Activated CD4-positive, alpha-beta T cell treated with anti-CD3 and anti-CD28 coated beads, Interleukin-2, amount 50 U/mL, for 1 hour (primary cell): ENCODE measurements at regions not wholly inside any gene's neighbourhood (a gene's known extent, or its start where the extent isn't known, plus 50 kb on each side); places are given as distances from the start of the nearest gene placed in this dataset.
"Not testable (repeated sequence)": the region's sequence is repeated elsewhere in the genome, so short reads cannot be mapped to it uniquely, and the experiment has no call there.

Experiments
- DNase-seq: peaks from one replicate; pipeline ENCODE4 v3.0.0-alpha.2; 2020

DNA sequence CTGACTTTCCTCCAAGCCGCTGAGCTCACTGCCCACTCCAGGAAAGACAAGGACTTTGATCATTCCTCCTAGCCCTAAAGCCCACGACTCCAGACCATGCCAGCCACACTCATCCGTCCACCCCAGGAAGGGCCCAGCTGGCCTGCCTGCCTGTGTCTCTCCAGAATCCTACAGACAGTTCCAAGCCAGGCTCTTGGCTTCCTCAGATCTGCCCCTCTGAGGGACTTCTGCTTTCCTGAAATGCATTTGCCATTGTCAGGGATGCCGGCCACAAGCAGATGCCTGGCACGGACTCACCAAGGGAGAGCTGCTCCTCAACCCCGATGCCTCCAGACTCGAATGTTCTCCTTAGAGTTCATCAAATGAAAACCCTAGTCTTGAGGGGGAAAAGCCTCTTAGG, 155.8 kb downstream of the OAT start:
- DNase-seq, result no peak

DNA sequence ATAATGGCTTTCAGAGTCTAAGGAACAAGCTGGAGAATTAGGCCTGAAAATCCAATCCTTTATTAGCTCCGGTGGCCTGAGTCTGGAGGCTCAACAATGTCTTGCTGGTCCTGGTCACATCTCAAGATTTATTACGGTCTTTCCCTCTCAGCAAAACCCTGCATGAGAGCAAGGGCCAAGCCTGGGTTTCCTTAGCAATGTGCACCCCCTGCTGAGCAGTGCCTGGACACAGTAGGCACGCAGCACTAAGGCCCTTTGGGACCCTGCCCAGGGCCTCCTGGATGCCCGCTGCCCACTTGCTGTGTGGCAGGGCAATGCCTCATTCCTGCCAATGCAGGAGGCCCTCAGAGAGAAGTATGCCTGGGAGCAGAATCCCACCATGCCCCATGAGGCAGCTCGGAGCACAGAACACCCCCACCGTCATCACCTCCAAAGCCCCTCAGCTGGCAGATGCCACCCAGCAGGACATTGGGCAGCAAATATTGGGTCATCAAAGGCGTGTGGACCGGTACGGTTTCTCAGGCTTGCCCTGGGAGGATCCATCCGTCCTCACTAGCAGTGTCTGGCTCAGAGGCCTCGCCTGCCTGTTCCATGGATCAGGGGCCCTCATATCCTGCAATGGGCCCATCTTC, 156.4 kb downstream of the OAT start:
- DNase-seq, result no peak

DNA sequence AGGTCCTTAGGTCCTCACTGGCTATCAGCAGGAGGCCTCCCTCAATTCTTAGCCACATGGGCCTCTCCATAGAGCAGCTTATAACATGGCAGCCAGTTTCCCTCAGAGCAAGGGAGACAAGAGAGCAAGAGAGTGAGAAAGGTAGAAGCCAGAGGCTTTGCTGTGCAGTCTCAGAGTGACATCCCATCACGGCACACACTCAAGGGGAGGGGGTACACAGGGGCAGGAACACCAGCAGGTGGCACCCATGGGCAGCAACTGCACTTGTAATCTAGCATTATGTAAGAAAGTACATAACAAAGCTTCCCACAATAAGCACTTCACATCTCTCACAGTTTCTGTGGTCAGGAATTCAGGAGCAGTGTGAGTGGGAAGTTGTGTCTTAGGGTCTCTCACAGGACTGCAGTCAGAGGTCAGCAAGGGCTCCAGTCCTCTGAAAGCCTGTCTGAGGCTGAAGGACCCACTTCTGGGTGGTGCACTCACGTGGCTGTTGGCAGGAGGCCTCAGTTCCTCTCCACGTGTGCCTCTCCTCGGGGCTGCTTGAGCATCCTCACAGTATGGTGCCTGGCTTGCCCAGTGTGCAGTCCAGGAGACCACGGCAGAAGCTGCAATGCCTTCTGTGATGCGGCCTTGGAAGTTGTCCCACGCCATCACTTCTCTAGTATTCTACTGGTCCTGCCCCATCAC, 159.4 kb downstream of the OAT start:
- DNase-seq, result no peak

DNA sequence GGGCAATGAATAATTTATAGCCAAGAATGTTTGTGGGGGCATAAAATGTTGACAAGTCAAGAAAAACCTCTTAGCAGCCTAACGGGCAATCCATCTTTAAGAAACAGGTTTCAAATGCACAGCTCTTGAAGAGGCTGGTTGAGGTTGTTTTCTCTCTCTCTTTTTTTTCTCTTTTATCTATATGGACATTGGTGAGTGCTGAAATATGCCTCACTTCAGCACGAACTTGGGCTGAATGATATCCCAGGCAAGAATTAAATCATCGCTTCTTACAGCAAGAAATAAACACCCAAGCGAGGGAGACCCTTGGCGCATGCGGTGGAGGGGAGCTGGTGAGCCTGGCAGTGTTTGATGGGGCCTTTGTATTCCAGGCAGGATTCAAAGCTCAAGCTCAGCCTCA, 160.9 kb downstream of the OAT start:
- DNase-seq, result no peak

DNA sequence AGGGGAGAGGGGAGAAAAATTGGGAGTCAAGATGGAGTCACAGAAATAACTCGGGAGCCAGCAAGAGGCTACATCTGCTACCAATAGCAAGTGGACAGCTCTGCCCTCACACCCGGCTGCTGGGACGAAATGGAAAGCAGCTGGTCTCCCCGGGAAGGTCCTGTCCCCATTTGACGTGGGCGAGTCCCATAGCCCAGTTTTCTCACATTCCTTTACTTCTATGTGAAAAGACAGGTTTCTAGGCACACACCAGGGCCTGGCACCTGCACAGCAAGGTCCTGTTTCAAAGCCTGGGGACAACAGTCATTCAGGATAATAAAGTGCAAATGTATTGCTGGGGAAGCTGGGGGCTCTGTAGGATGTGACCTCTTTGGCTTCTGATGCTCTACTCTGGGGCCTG, 162.6 kb downstream of the OAT start:
- no peak for DNase-seq

DNA sequence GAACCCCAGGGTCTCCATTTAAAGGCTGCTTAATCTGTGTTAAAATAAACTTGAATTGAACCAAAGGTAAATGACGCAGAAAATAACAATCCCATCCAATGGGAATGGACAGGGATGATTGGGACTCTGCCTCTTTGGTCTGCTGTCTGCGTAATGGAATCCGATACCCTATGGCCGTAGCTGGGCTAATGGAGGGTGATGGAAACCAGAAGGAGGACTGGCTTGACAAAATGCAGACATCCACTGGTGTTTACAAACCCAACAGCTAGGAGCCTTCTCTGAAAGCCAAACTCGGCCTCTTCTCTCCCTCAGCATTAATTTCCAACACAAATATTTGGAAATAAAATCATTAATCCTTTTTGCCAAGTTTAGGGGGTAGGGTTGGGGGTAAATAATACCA, 162.2 kb upstream of the CHST15 start:
- no peak for DNase-seq

DNA sequence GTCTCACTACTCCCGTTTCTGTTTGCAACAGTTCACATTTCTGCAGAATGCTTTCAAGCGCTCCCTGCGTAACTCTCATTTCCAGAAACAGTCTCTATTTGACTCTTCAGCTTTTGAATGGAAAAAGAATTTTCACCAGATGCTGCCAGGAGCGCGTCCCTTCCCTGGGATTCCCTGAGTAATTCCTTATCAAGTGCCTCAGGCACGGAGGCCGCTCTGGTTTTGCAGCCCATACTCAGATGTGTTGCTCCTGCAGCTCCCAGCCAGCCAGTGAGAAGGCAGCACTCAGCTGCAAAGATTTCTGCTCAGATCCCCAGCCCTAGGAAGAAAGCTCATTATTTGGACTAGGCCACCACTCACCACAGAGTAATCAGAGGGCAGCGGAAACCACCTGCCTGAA, 161.1 kb upstream of the CHST15 start:
- DNase-seq, result no peak

DNA sequence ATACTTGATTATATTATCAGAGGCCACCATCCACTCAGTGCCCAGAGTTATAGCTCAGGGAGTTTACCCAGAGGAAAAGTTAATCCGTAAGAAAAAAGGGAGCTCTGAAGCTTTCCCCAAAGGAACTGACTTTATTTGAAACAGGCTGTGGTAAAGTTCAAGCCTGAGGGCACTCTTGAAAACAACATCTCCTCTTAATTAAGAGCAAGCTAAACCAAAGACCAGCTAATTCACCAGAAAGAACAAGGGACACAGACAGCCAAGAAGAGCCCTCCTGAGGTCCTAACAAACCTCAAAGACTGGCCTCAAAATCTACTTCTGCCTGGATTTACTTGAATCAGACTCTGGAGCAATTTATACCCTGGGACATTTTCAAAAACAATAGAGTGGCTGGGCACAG, 159.6 kb upstream of the CHST15 start:
- no peak for DNase-seq

DNA sequence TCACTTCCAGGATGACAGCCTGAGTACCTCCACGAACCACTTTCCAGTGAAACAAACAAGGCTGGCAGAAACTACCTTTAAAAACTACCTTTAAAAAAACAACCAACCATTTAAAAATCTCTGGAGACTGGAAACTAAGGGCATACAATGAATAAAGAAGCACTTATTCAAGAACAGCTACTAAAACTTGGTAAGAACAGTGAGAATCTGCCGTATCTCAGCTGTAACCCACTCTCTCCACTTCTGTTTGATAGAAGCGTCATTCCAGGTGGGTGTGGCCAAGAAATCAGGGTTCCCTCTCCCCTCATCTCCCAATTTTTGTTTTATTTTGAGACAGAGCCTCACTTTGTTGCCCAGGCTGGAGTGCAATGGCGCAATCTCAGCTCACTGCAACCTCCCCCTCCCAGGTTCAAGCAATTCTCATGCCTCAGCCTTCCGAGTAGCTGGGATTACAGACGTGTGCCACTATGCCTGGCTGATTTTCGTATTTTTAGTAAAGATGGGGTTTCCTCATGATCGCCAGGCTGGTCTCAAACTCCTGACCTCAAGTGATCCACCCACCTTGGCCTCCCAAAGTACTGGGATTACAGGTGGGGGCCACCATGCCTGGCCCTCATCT, 158.8 kb upstream of the CHST15 start:
- DNase-seq, result no peak

DNA sequence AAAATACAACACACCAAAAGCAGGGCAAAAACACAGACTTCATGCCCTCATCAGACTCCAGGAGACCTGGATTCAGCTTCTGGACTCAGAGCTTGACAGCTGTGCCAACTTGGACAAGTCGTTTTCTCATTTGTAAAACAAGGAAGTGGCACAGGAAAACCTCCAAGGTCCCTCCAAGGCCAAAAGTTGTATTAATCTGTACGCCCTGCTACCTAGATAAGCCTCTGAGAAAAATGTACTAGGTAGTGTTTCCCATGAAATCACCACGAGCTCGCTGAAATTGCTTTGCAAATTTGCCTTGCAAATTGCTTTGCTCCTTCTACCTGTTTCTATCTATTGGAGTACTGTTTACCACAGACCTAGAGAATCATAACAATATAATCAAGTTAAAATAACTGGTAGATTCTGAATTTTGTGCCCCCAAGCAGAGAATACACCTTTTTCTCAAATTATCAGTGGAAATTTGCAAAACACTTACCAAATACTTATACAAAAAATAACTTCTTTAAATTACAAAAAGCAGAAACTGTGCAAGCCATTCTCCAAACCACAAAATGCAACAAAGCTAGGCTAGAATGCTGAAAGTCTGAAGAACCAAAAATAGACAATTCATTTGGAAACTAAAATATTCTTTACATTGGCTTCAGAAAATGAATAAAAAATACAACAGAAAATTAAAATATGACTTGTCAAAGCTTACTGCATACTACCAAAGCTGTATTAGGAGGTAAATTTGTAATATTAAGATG, 158.1 kb upstream of the CHST15 start:
- no peak for DNase-seq

DNA sequence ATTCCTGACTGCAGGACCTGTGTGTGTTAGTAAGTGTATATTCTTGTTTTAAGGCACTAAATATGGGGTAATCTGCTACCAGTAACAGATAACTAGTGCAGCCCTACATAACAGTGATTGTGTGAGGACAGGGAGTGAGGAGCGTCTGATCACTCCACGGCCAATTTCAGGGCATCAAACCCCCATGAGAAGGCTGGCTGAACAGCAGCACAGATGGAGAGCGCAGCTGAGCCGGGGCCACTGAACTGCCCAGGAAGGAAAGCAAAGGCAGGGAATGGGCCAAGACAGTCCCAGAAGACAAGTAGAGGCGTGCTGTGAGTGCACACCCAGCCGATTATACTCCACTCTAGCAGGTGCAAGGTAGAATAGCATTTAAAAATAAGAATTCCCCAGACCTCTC, 157.1 kb upstream of the CHST15 start:
- DNase-seq, result no peak

DNA sequence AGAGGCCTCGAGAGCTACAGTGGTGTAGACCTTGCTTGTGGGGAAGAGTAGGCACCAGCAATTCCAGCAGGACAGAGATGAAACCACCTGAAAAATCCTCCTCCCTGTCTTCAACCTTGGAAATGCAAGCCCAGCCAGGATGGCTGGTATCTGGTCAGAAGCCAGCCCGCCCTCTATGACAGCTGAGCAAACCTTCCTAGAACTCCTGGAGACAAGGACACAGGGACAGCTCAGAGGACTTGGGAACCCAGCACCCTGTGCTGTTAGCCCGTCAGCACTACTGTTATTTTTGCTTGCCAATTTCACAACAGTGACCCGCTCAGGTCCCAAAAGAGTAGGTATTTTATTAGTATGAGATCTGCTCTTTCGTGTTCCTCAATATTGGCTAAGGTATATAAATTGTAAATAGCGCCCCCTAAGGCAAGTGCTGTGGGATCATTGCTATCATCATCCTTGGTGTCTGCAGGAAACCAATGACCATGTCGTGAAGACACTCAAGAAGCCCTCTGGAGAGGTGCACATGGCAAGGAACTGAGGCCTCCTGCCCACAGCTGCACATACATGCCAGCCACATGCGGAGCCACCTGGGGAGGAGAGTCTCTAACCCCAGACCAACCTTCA, 156.5 kb upstream of the CHST15 start:
- no peak for DNase-seq

DNA sequence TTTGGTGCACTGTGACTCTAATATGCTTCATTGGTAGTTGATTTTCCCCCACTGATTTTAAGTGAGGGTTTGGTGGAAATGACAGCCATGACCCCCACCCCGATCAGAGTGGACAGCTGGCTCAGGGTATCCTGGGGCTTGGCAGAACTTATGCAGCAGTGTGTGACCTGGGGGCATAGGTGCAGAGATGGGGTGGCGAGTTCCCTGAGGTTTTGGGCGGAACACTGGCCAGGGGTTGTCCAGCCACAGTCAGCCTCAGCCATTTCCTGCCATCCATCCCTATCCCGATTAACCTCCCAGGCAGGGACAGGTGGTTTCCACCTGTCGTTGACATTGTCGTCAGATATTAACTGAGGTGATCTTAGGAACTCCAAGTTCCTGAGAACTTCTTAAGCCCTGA, 155.8 kb upstream of the CHST15 start:
- DNase-seq, result no peak

DNA sequence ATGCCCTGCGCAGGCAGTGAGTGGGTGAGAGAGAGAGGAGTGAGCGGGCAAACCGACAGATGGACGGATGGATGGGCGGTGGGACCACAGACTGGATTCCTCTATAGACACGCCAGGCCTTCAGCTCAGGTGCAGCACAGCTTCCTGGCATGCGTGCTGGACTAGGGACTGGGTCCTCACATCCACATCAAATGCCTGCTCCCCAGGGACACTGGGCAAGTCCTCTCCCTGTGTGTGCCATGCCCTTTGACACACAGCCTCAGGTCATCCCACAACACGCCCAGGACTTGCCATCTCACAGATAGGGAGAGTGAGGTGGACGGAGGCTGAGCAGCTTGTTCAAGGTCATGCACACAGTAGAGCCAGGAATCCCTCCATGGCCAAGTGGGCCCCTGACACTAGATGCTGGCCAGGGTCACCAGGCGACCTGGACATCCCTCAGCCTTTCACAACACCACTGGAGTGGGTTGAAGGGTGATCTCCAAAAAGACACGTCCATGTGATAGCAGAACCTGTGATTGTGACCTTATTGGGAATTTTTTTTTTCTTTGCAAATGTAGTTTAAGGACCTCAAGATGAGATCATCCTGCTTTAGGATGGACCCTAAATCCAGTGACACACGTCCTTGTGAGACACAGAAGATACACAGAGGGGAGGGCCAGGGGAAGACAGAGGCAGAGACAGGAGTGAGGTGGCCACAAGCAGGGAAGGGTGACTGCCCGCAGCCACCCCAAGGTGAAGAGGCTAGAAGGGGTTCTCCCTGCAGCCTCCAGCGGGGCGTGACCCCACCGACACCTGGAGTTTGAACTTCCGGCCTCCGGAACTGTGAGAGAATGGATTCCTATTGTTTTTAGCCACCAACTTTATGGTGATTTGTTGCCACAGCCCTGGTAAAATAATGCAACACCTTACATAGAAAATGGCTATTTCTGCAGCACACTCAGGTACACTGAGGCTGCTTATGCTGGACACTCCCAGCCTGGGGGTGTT, 155.0 kb upstream of the CHST15 start:
- no peak for DNase-seq

DNA sequence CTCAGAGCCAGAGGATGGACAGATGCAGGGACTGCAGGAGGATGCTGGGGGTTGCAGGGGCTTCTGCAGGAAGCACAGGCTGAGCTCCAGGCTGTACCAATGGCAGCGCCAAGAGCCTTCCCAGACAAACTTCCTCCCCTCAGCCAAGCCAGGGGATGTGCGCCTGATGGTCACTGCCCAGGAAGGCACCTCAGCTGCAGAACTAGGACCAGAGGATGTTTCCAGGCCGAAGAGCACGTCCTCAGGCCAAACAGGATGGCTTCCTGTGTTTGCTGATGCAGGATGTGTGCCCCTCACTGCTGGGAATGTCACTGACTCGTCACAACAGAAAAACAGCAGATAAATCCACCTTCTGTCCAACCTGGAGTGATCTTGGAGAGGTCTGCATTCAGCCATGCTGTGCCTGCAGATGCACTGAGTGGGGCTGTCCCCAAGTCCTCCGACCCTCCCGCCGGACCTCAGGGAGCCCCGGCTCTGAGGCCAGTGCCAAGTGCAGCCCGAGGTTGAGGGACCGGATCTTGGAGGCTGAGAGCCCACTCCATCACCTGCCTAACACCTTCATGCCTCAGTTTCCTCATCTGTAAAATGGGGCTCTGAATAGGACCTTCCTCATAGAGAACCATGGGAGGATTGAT, 152.5 kb upstream of the CHST15 start:
- DNase-seq, result no peak

DNA sequence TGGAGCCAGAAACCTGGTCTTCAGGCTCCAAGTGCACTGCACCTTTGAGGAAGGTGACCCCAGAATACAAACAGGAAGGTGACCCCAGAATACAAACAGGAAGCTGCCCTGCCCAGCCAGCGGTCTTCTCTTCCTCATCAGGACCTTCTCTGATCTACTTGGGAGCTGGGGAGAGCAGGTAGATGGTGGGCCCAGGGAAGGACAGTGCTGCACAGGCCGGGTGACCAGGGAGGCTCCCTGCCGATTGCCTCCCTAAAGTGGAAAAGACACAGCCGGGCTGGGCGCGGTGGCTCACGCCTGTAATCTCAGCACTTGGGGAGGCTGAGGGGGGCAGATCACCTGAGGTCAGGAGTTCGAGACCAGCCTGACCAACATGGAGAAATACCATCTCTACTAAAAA, 151.8 kb upstream of the CHST15 start:
- DNase-seq, result no peak

DNA sequence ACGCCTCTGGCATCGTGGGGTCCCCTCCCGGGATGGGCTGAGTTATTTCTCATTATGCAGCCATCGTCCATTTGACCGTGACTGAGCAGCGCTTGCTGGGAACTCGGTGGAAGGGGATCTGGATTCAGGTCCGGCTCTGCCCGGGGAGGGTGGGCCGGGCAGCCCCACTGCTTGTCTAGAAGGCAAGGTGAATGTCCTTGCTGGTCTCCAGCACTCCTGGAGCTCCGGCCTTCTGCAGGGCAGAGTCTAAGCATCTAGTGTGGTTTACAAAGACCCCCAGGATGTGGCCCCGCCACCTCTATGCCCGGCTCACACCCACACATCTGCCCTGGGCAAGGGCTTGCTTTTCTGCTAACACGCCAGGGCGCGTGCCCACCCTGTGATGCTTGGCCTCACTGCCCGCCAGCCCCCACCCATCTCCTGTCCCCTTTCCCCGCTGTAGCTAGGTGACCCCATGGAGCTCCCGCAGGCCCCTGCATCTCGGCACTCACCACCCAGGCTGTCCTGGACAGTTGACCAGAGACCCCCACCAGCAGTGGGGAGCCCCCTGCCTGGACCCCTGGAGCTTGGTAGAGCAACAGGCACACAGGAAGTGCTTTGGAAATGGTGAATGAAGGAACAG, 151.0 kb upstream of the CHST15 start:
- no peak for DNase-seq

DNA sequence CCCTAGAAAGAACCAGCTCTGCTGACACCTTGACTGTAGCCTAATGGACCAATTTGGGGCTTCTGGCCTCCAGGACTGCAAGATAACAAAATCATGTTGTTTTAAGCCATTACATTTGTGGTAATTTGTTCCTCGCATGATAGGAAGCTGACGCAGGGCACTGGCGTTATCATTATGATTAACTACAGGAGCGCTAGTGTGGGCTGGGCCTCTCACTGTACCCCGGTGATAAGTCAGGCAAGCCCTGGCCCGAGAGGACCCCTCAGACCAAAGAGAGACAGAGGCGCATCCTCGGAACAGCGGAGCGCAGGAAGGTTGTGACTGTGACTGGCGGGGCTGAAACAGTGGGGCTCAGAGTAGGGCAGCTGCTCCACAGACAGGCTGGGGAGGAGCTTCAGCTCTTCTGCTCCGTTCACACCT, 150.3 kb upstream of the CHST15 start:
- DNase-seq, result no peak

DNA sequence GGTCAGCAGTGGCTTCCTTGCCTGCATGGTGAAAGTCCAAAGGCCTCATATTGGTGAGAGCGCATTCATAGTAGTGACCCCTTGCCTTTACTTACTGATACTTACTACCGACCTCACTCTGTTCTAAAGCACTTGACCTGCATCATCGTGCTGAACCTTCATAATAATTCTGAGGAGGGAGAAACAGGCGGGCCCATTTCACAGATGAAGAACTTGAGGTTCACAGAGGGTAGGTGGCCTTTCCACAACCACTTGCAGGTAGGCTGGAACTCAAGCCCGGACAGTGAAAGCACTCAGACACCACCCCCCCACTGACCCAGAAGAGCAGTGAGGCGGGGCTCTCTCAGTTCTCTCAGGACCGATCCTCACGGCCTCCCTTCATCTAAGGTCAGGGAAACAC, 149.4 kb upstream of the CHST15 start:
- DNase-seq, result no peak

DNA sequence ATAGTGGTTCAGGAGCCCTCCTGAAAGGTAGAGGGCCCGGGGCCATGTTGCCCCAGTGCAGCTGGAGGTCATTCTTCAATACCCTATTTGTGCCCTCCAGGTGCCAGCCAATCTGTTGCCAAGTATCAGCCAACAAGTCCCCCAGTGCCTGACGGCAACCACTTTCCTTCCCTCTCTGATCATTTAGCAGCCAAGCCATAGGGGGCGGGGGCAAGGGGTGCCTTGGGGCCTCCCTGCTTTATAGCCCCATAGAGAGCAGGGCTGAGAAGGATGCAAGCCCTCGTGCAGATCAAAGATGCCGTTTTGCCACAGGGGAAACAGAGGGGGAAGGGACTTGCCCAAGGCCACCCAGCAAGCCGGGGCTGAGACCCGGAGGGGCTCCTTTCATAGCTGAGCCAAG, 149.0 kb upstream of the CHST15 start:
- no peak for DNase-seq

DNA sequence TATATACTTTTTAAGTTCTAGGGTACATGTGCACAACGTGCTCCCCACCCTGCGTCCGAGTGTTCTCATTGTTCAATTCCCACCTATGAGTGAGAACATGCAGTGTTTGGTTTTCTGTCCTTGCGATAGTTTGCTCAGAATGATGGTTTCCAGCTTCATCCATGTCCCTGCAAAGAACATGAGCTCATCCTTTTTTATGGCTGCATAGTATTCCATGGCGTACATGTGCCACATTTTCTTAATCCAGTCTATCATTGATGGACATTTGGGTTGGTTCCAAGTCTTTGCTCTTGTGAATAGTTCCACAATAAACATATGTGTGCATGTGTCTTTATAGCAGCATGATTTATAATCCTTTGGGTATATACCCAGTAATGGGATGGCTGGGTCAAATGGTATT, 148.1 kb upstream of the CHST15 start:
- DNase-seq, result not testable (repeated sequence)
